ENCODE measurements at regions not wholly inside any gene's neighbourhood (a gene's known extent, or its start where the extent isn't known, plus 50 kb on each side); places are given as distances from the start of the nearest gene placed in this dataset.

- Histone ChIP-seq H3K27me3 (ENCODE audit: control insufficient read depth, insufficient read depth, low read length) (no peaks in the 10 kb centered on the region), H3K36me3 (ENCODE audit: control insufficient read depth in 2 of 3, insufficient read depth in 3 of 3, low read length in 3 of 3) (no peaks in the 10 kb centered on the region), H3K4me3 (ENCODE audit: low read length in 3 of 3) (no peak overlapping the region), H3K9ac (ENCODE audit: low read length in 3 of 3) (no peak overlapping the region), H3K4me1 (ENCODE audit: control insufficient read depth in 2 of 3, insufficient read depth in 2 of 3, low read depth in 1 of 3, low read length in 3 of 3) (no peaks in the 10 kb centered on the region), H3K27ac (ENCODE audit: low read depth in 2 of 2, low read length in 2 of 2) (no peak overlapping the region), H3K9me3 (ENCODE audit: control insufficient read depth in 2 of 3, insufficient read depth in 1 of 3, low read length in 3 of 3) (no peaks in the 10 kb centered on the region)
- FAIRE-seq (no peak), DNase-seq (no peak)
- intact Hi-C loops (cut with DNase I): no loop called here
- TF ChIP-seq CTCF (IDR thresholded peaks at IDR 0.05; ENCODE audit: borderline replicate concordance, extremely low read depth, insufficient read depth): no peak
Observed at GRCh38 chr4:96685691-96686090, 845.8 kb downstream of the PDHA2 start.

DNA sequence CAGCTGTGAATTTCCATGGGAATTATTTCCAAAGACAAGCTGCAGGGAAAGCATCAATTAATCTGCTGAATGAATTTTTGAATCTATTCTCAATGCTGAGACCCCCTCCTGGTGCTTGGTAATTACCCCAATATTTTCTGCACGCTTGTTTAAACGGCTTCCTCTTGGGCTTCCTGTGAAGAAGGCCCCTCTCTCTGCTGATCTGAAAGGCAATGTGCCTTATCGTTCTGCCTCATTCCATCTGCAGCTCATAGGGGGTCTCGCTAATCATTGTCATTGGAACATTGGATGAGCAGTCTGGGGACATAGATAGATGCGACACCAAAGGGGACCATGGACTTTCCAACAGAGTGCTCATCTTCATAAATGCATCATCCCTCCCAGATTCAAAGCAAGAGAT is 851.6 kb downstream of the PDHA2 start:
- Histone ChIP-seq H3K27me3 (ENCODE audit: control insufficient read depth, insufficient read depth, low read length) (no peaks in the 10 kb centered on the region), H3K36me3 (ENCODE audit: control insufficient read depth in 2 of 3, insufficient read depth in 3 of 3, low read length in 3 of 3) (no peaks in the 10 kb centered on the region), H3K9ac (ENCODE audit: low read length in 3 of 3) (no peak overlapping the region), H3K4me1 (ENCODE audit: control insufficient read depth in 2 of 3, insufficient read depth in 2 of 3, low read depth in 1 of 3, low read length in 3 of 3) (no peaks in the 10 kb centered on the region), H3K4me3 (ENCODE audit: low read length in 3 of 3) (no peak overlapping the region), H3K27ac (ENCODE audit: low read depth in 2 of 2, low read length in 2 of 2) (no peak overlapping the region), H3K9me3 (ENCODE audit: control insufficient read depth in 2 of 3, insufficient read depth in 1 of 3, low read length in 3 of 3) (no peaks in the 10 kb centered on the region)
- FAIRE-seq (no peak), DNase-seq (no peak)
- TF ChIP-seq CTCF (IDR thresholded peaks at IDR 0.05; ENCODE audit: borderline replicate concordance, extremely low read depth, insufficient read depth): no peak
- intact Hi-C loops (cut with DNase I): no loop called here

GRCh38 chr4:96698831-96699230 is 858.9 kb downstream of the PDHA2 start:
- no peak for TF ChIP-seq CTCF (IDR thresholded peaks at IDR 0.05; ENCODE audit: borderline replicate concordance, extremely low read depth, insufficient read depth)
- H3K4me1 ChIP-seq (ENCODE audit: control insufficient read depth in 2 of 3, insufficient read depth in 2 of 3, low read depth in 1 of 3, low read length in 3 of 3): no peaks in the 10 kb centered on the region
- H3K27me3 ChIP-seq (ENCODE audit: control insufficient read depth, insufficient read depth, low read length): no peaks in the 10 kb centered on the region
- FAIRE-seq (no peak), DNase-seq (peak in 2 of 5 donors; percentile 34 to 44)
- intact Hi-C loops (cut with DNase I): no loop called here
- H3K27ac ChIP-seq (ENCODE audit: low read depth in 2 of 2, low read length in 2 of 2): no peak overlapping the region
- H3K9ac ChIP-seq (ENCODE audit: low read length in 3 of 3): no peak overlapping the region
- no peaks in the 10 kb centered on the region for H3K9me3 ChIP-seq (ENCODE audit: control insufficient read depth in 2 of 3, insufficient read depth in 1 of 3, low read length in 3 of 3)
- no peak overlapping the region for H3K4me3 ChIP-seq (ENCODE audit: low read length in 3 of 3)
- no peaks in the 10 kb centered on the region for H3K36me3 ChIP-seq (ENCODE audit: control insufficient read depth in 2 of 3, insufficient read depth in 3 of 3, low read length in 3 of 3)

DNA sequence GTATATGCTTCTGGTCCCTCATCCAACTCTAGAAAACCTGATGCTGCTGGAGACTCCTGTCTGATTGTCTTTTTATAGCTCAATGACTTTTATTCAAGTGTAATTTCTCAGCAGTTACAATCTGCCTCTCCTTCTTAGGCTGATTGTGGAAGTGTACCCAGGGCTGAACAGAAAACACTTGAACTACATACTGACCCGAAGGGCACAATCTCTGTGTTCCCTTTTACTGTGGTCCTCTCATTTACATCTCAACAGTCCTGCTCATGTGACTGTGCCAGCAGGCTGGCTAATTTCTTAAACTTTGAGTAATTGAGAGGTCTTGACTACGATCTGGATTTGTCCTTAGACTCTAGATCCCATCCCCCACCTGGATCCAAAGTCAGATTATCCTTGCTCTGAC is 863.4 kb downstream of the PDHA2 start:
- no peak overlapping the region for H3K4me3 ChIP-seq (ENCODE audit: low read length in 3 of 3)
- DNase-seq (no peak), FAIRE-seq (no peak)
- TF ChIP-seq CTCF (IDR thresholded peaks at IDR 0.05; ENCODE audit: borderline replicate concordance, extremely low read depth, insufficient read depth): no peak
- no peaks in the 10 kb centered on the region for H3K27me3 ChIP-seq (ENCODE audit: control insufficient read depth, insufficient read depth, low read length)
- no peaks in the 10 kb centered on the region for H3K9me3 ChIP-seq (ENCODE audit: control insufficient read depth in 2 of 3, insufficient read depth in 1 of 3, low read length in 3 of 3)
- no peak overlapping the region for H3K27ac ChIP-seq (ENCODE audit: low read depth in 2 of 2, low read length in 2 of 2)
- intact Hi-C loops (cut with DNase I): no loop called here
- no peaks in the 10 kb centered on the region for H3K36me3 ChIP-seq (ENCODE audit: control insufficient read depth in 2 of 3, insufficient read depth in 3 of 3, low read length in 3 of 3)
- H3K9ac ChIP-seq (ENCODE audit: low read length in 3 of 3): no peak overlapping the region
- H3K4me1 ChIP-seq (ENCODE audit: control insufficient read depth in 2 of 3, insufficient read depth in 2 of 3, low read depth in 1 of 3, low read length in 3 of 3): no peaks in the 10 kb centered on the region

Measured in kidney (tissue), 13 donors.